ENCODE measurements at regions not wholly inside any gene's neighbourhood (a gene's known extent, or its start where the extent isn't known, plus 50 kb on each side); places are given as distances from the start of the nearest gene placed in this dataset.

DNA sequence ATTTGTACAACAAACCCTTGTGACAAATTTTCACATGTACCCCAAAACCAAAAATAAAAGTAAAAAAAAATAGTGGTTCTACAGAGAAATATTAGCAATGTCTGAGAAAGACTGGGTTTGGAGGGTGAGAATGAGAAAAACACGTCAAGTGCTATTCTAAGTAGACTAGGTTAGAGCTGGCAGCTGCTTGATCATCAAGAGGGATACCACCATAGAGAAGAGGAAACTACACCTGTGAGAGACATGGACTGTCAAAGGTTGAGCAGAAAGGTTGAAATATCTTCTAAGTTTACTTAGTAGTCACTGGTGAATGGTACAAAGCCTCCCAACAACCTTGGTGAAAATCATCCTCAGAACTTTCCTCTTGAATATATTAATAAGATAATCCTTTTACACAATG, 126.9 kb upstream of the ITGA4 start:
- TF ChIP-seq, protein P1, sequence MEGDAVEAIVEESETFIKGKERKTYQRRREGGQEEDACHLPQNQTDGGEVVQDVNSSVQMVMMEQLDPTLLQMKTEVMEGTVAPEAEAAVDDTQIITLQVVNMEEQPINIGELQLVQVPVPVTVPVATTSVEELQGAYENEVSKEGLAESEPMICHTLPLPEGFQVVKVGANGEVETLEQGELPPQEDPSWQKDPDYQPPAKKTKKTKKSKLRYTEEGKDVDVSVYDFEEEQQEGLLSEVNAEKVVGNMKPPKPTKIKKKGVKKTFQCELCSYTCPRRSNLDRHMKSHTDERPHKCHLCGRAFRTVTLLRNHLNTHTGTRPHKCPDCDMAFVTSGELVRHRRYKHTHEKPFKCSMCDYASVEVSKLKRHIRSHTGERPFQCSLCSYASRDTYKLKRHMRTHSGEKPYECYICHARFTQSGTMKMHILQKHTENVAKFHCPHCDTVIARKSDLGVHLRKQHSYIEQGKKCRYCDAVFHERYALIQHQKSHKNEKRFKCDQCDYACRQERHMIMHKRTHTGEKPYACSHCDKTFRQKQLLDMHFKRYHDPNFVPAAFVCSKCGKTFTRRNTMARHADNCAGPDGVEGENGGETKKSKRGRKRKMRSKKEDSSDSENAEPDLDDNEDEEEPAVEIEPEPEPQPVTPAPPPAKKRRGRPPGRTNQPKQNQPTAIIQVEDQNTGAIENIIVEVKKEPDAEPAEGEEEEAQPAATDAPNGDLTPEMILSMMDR (IDR thresholded peaks at IDR 0.05) = no peak
- no peak for TF ChIP-seq POLR2A (IDR thresholded peaks at IDR 0.05)
